ENCODE measurements at regions not wholly inside any gene's neighbourhood (a gene's known extent, or its start where the extent isn't known, plus 50 kb on each side); places are given as distances from the start of the nearest gene placed in this dataset.

DNA sequence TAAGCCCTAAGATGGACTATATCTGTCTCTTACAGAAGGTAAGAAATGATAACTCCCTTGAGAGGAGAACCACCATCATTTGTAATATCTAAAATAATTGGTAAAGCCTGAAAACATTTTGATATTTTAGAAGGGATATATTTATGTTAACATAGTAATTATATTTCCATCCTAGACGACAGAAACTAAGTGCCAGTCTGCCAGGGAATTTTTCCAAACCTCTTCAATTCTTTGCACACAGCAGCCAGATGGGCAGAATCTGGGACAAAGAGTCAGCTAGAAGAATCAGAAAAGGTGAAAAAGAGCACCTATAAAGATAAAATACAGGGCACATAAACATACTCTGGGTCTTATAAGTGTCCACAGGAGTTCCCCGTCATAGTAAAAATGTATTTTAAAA, 70.0 kb upstream of the CBLB start:
- Histone ChIP-seq H3K9me2 (ENCODE audit: low read depth, low read length) (no peaks in the 10 kb centered on the region), H3K9me3 (ENCODE audit: low read length) (no peaks in the 10 kb centered on the region), H3K27ac (ENCODE audit: low read depth, low read length, poor library complexity, severe bottlenecking) (no peak overlapping the region), H3K27me3 (ENCODE audit: insufficient read depth, low read length) (no peaks in the 10 kb centered on the region), H3K79me2 (ENCODE audit: insufficient read depth, low read length) (no peaks in the 10 kb centered on the region), H3K36me3 (ENCODE audit: insufficient read depth, low read length) (no peaks in the 10 kb centered on the region), H3K4me1 (ENCODE audit: insufficient read depth, low read length, severe bottlenecking) (peaks cover 8% of the 10 kb centered on the region), H3K4me3 (ENCODE audit: low read depth, low read length, poor library complexity, severe bottlenecking) (no peak overlapping the region), H4K20me1 (ENCODE audit: insufficient read depth, low read length) (no peaks in the 10 kb centered on the region), H3K9ac (ENCODE audit: low read length) (no peak overlapping the region), H3F3A (ENCODE audit: insufficient read depth, low read length) (no peaks in the 10 kb centered on the region), H3K4me2 (ENCODE audit: low read length) (no peak overlapping the region), H2AFZ (ENCODE audit: low read length) (no peak overlapping the region)
- TF ChIP-seq, protein P1, sequence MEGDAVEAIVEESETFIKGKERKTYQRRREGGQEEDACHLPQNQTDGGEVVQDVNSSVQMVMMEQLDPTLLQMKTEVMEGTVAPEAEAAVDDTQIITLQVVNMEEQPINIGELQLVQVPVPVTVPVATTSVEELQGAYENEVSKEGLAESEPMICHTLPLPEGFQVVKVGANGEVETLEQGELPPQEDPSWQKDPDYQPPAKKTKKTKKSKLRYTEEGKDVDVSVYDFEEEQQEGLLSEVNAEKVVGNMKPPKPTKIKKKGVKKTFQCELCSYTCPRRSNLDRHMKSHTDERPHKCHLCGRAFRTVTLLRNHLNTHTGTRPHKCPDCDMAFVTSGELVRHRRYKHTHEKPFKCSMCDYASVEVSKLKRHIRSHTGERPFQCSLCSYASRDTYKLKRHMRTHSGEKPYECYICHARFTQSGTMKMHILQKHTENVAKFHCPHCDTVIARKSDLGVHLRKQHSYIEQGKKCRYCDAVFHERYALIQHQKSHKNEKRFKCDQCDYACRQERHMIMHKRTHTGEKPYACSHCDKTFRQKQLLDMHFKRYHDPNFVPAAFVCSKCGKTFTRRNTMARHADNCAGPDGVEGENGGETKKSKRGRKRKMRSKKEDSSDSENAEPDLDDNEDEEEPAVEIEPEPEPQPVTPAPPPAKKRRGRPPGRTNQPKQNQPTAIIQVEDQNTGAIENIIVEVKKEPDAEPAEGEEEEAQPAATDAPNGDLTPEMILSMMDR (IDR thresholded peaks at IDR 0.05; ENCODE audit: low read length): no peak
- no peak for TF ChIP-seq EZH2 (IDR thresholded peaks at IDR 0.05; ENCODE audit: borderline replicate concordance, low read length)

DNA sequence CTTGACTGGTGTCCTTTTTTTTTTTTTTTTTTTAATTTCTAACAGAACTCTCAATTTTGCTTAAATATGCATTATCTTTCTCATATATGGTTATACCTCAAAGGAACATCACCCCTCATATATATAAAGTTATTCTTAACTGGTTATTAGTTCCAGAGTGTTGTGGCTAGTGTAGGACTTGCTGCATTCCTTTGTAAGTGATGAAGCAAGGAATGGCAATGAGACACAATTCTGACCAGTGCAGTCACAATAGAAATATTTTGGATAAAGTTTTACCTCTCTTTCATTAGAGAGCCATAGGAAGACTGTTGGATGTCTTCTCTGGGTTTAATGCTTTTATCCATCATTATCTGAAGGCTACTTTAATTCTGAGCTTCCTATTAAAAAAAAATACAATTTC, 75.5 kb upstream of the CBLB start:
- H3K36me3 ChIP-seq (ENCODE audit: insufficient read depth, low read length): no peaks in the 10 kb centered on the region
- no peaks in the 10 kb centered on the region for H3K4me1 ChIP-seq (ENCODE audit: insufficient read depth, low read length, severe bottlenecking)
- H3K79me2 ChIP-seq (ENCODE audit: insufficient read depth, low read length): no peaks in the 10 kb centered on the region
- no peak for TF ChIP-seq EZH2 (IDR thresholded peaks at IDR 0.05; ENCODE audit: borderline replicate concordance, low read length)
- TF ChIP-seq, protein P1 (IDR thresholded peaks at IDR 0.05; ENCODE audit: low read length): no peak
- H3K27ac ChIP-seq (ENCODE audit: low read depth, low read length, poor library complexity, severe bottlenecking): no peak overlapping the region
- H2AFZ ChIP-seq (ENCODE audit: low read length): no peak overlapping the region
- no peaks in the 10 kb centered on the region for H3K9me2 ChIP-seq (ENCODE audit: low read depth, low read length)
- H3K9ac ChIP-seq (ENCODE audit: low read length): no peak overlapping the region
- H4K20me1 ChIP-seq (ENCODE audit: insufficient read depth, low read length): no peaks in the 10 kb centered on the region
- no peaks in the 10 kb centered on the region for H3K27me3 ChIP-seq (ENCODE audit: insufficient read depth, low read length)
- no peak overlapping the region for H3K4me3 ChIP-seq (ENCODE audit: low read depth, low read length, poor library complexity, severe bottlenecking)
- H3F3A ChIP-seq (ENCODE audit: insufficient read depth, low read length): no peaks in the 10 kb centered on the region
- no peak overlapping the region for H3K4me2 ChIP-seq (ENCODE audit: low read length)
- no peaks in the 10 kb centered on the region for H3K9me3 ChIP-seq (ENCODE audit: low read length)

DNA sequence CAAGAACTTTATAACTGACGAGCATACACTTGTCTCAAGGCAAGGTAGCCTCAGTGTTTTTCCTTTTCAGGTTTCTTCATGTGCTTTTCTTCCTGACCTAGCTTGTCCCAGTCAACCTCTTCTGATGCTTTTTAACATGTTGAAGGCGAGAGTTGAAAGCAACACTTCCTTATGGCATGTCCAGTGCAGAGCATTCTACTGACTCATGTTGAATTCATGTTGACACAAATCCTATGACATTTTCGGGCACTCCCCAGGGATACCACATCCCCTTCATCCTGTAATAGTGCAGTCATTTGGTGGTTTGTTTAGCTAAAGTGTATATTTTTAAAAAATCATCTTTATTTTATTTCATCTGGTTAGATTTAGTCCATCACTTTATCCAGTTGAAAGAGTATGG, 75.9 kb upstream of the CBLB start:
- H4K20me1 ChIP-seq (ENCODE audit: insufficient read depth, low read length): no peaks in the 10 kb centered on the region
- H3K4me3 ChIP-seq (ENCODE audit: low read depth, low read length, poor library complexity, severe bottlenecking): no peak overlapping the region
- no peak overlapping the region for H3K27ac ChIP-seq (ENCODE audit: low read depth, low read length, poor library complexity, severe bottlenecking)
- no peaks in the 10 kb centered on the region for H3K36me3 ChIP-seq (ENCODE audit: insufficient read depth, low read length)
- no peaks in the 10 kb centered on the region for H3K9me3 ChIP-seq (ENCODE audit: low read length)
- no peak overlapping the region for H3K9ac ChIP-seq (ENCODE audit: low read length)
- TF ChIP-seq, protein P1 (IDR thresholded peaks at IDR 0.05; ENCODE audit: low read length): no peak
- H2AFZ ChIP-seq (ENCODE audit: low read length): no peak overlapping the region
- no peak overlapping the region for H3K4me2 ChIP-seq (ENCODE audit: low read length)
- no peaks in the 10 kb centered on the region for H3K27me3 ChIP-seq (ENCODE audit: insufficient read depth, low read length)
- no peaks in the 10 kb centered on the region for H3F3A ChIP-seq (ENCODE audit: insufficient read depth, low read length)
- no peaks in the 10 kb centered on the region for H3K4me1 ChIP-seq (ENCODE audit: insufficient read depth, low read length, severe bottlenecking)
- no peaks in the 10 kb centered on the region for H3K9me2 ChIP-seq (ENCODE audit: low read depth, low read length)
- H3K79me2 ChIP-seq (ENCODE audit: insufficient read depth, low read length): no peaks in the 10 kb centered on the region

Data from OCI-LY1 (cell line).